ENCODE measurements at regions not wholly inside any gene's neighbourhood (a gene's known extent, or its start where the extent isn't known, plus 50 kb on each side); places are given as distances from the start of the nearest gene placed in this dataset.

DNA sequence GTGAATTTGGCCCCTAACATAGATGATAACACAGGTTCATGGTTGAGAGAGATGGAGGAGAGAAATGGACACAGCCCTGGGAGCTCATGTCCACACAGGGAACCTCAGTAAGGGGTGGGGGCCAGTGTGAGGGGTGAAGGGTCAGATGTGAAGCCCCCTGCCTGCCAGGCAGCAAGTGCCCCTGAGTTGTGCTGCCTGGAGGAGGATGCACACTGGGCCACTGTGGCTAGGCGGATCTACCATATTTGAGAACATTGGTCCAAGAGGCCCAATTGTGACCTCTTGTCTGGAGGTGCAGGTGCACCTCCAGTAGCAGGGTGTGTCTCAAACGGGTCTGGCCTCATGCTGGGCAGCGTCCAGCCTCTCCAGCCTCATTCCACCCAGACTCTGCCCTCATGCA is 99.6 kb upstream of the SNTG2 start:
- DNase-seq: no peak
- Histone ChIP-seq H3K4me1 (no peaks in the 10 kb centered on the region), H3K4me3 (no peak overlapping the region), H3K36me3 (no peaks in the 10 kb centered on the region), H3K27ac (no peak overlapping the region), H3K27me3 (no peaks in the 10 kb centered on the region), H3K9me3 (no peaks in the 10 kb centered on the region)
- intact Hi-C loops (cut with DNase I): no loop called here
- TF ChIP-seq, protein P1, sequence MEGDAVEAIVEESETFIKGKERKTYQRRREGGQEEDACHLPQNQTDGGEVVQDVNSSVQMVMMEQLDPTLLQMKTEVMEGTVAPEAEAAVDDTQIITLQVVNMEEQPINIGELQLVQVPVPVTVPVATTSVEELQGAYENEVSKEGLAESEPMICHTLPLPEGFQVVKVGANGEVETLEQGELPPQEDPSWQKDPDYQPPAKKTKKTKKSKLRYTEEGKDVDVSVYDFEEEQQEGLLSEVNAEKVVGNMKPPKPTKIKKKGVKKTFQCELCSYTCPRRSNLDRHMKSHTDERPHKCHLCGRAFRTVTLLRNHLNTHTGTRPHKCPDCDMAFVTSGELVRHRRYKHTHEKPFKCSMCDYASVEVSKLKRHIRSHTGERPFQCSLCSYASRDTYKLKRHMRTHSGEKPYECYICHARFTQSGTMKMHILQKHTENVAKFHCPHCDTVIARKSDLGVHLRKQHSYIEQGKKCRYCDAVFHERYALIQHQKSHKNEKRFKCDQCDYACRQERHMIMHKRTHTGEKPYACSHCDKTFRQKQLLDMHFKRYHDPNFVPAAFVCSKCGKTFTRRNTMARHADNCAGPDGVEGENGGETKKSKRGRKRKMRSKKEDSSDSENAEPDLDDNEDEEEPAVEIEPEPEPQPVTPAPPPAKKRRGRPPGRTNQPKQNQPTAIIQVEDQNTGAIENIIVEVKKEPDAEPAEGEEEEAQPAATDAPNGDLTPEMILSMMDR (IDR thresholded peaks at IDR 0.05): no peak
- TF ChIP-seq POLR2A (IDR thresholded peaks at IDR 0.05) (no peak), POLR2AphosphoS5 (IDR thresholded peaks at IDR 0.05) (no peak), EP300 (IDR thresholded peaks at IDR 0.05) (no peak)
- 52 to 76% methylated on average over 3 of the region's 3 CpGs for WGBS, 2 donors

DNA sequence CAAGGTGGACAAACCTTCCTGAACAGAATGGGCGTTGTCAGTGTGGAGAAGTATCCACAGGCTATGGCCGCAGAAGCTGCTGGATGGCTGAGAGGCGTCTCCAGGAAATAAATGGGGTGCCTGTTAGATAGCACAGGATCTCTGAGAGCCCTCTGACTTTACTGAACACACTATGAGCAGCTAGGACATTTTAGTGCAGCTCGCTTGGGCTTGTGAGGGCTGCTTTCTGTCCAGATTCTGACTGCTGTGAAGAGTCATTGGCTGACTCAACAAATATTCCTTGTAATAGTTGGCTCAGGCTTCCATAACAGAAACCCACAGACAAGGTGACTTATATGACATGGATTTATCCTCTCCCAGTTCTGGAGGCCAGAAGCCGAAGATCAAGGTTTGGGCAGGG is 100.2 kb upstream of the SNTG2 start:
- no peak for DNase-seq
- Histone ChIP-seq H3K27me3 (no peaks in the 10 kb centered on the region), H3K9me3 (no peaks in the 10 kb centered on the region), H3K4me1 (no peaks in the 10 kb centered on the region), H3K36me3 (no peaks in the 10 kb centered on the region), H3K27ac (no peak overlapping the region), H3K4me3 (no peak overlapping the region)
- TF ChIP-seq EP300 (IDR thresholded peaks at IDR 0.05) (no peak), POLR2A (IDR thresholded peaks at IDR 0.05) (no peak), POLR2AphosphoS5 (IDR thresholded peaks at IDR 0.05) (no peak)
- TF ChIP-seq, protein P1 (IDR thresholded peaks at IDR 0.05): no peak
- 66 to 78% methylated on average over 5 of the region's 5 CpGs for WGBS, 2 donors
- intact Hi-C loops (cut with DNase I): no loop called here

DNA sequence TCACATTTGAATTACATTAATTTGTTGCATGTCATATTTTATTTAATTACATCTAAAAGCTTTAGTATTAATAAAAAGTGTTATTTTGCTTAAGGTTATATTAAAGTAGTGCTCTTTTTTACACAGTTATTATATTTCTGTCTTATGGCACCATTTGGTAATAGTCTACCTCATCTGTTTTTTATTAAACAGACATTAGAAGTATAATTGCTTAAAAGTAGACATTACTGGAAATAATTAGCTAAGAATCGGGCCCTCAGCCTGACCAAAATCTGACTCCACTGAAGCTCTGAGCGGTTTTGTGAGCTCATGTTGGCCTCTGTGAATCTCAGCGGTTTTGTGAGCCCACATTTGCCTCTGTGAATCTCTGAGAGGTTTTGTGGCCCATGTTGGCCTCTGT is 102.5 kb upstream of the SNTG2 start:
- Histone ChIP-seq H3K27me3 (peaks cover 0 to 2% (median 0%) of the 10 kb centered on the region in 3 donors), H3K27ac (no peak overlapping the region), H3K36me3 (no peaks in the 10 kb centered on the region), H3K4me1 (no peaks in the 10 kb centered on the region), H3K4me3 (no peak overlapping the region), H3K9me3 (no peaks in the 10 kb centered on the region)
- WGBS, 2 donors: 87 to 88% methylated on average over 3 of the region's 3 CpGs
- TF ChIP-seq POLR2A (IDR thresholded peaks at IDR 0.05) (no peak), POLR2AphosphoS5 (IDR thresholded peaks at IDR 0.05) (no peak), EP300 (IDR thresholded peaks at IDR 0.05) (no peak)
- TF ChIP-seq, protein P1 (IDR thresholded peaks at IDR 0.05): no peak
- no peak for DNase-seq
- intact Hi-C loops (cut with DNase I): no loop called here

DNA sequence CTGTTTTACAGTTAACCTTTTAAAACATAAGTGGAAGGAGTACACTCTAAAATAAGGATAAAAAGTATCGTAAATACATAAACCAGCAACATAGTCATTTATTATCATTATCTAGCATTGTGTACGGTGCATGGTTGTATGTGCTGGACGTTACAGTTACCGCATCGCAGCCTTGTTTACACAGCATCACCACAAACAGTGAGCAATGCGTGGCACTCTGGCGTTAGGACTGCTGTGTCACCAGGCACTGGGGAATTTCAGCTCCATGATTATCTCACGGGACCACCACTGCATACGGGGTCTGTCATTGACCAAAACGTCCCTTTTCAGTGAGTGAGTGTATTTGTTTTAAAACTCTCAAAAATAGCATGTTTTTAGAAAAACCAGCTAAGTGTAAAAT is 103.0 kb upstream of the SNTG2 start:
- H3K27ac ChIP-seq: no peak overlapping the region
- 47 to 71% methylated on average over 10 of the region's 10 CpGs for WGBS, 2 donors
- TF ChIP-seq POLR2AphosphoS5 (IDR thresholded peaks at IDR 0.05) (no peak), EP300 (IDR thresholded peaks at IDR 0.05) (no peak), POLR2A (IDR thresholded peaks at IDR 0.05) (no peak)
- TF ChIP-seq, protein P1 (IDR thresholded peaks at IDR 0.05): no peak
- H3K36me3 ChIP-seq: no peaks in the 10 kb centered on the region
- H3K9me3 ChIP-seq: no peaks in the 10 kb centered on the region
- no peak for DNase-seq
- intact Hi-C loops (cut with DNase I): no loop called here
- H3K4me3 ChIP-seq: no peak overlapping the region
- peaks cover 0 to 3% (median 0%) of the 10 kb centered on the region in 3 donors for H3K27me3 ChIP-seq
- no peaks in the 10 kb centered on the region for H3K4me1 ChIP-seq

DNA sequence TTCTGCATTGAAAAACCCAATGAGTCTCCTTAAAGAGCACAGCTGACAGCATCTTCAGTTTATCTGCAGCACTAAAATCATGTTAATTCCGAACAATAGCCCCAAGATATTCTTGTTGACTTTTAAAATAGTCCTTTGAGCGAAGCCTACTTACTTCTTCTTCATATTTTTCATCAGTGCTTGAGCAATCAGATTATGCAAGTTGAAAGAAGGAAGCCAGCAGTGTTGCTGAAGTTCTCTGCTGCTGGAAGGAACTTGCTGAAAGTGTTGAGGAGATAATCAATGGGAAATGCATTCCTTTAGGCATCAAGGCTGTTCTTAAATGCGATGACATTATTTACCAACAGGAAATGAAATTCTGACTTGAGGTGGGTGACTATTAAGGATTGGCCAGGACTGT is 105.9 kb upstream of the SNTG2 start:
- no peak overlapping the region for H3K4me3 ChIP-seq
- no peaks in the 10 kb centered on the region for H3K9me3 ChIP-seq
- no peak for DNase-seq
- H3K36me3 ChIP-seq: no peaks in the 10 kb centered on the region
- whole genome bisulfite sequencing, 2 donors: 66 to 81% methylated on average over 3 of the region's 3 CpGs
- TF ChIP-seq POLR2A (IDR thresholded peaks at IDR 0.05) (no peak), POLR2AphosphoS5 (IDR thresholded peaks at IDR 0.05) (no peak), EP300 (IDR thresholded peaks at IDR 0.05) (no peak)
- TF ChIP-seq, protein P1 (IDR thresholded peaks at IDR 0.05): no peak
- H3K4me1 ChIP-seq: no peaks in the 10 kb centered on the region
- peaks cover 0 to 3% (median 0%) of the 10 kb centered on the region in 3 donors for H3K27me3 ChIP-seq
- intact Hi-C loops (cut with DNase I): no loop called here
- H3K27ac ChIP-seq: no peak overlapping the region
